Endothelial cell of umbilical vein (primary cell): ENCODE measurements at regions not wholly inside any gene's neighbourhood (a gene's known extent, or its start where the extent isn't known, plus 50 kb on each side); places are given as distances from the start of the nearest gene placed in this dataset.

Source experiments
- BruUV-seq: library from RNA; stranded (reverse); fragments of 400-500 nt; replicated peaks from 2 replicates; lab custom pipeline; 2021; lab: Mats Ljungman, UMichigan
- CTCF ChIA-PET: fragments of 300-600, 350-600 bp; sonication (Branson Sonifier 250); formaldehyde crosslinking; loops from one replicate; lab custom pipeline; 2021; ENCODE audit warnings: antibody characterized with exemption, inconsistent platforms; lab: Charles Lee
- POLR2A ChIA-PET: fragments of 300-600, 350-600 bp; sonication (Branson Sonifier 250); formaldehyde crosslinking; loops from one replicate; lab custom pipeline; 2021; ENCODE audit warnings: antibody characterized with exemption, inconsistent platforms; lab: Charles Lee
- DNase-seq: peaks from one replicate; pipeline ENCODE4 v3.0.0-alpha.2; 2011; ENCODE audit warnings: low read depth, low spot score
- FAIRE-seq: peaks from 2 replicates; lab custom pipeline; 2011; peaks lifted over from hg19 to GRCh38; lab: Jason Lieb, UNC
- H2AFZ ChIP-seq: 2 replicates; pipeline ENCODE4 v1.6.0; 2012; ENCODE audit warnings: low read depth, low read length, control low read depth, inconsistent platforms
- H3K27ac ChIP-seq: 2 replicates; pipeline ENCODE4 v1.5.1; 2011; ENCODE audit warnings: low read depth, mild to moderate bottlenecking, control low read depth, low read length, moderate library complexity; ENCODE audit not compliant: insufficient read depth
- H3K27me3 ChIP-seq, 2 experiments: 2 replicates each; pipeline versions ENCODE4 v1.6.0 to v1.6.1; 2011; ENCODE audit warnings: low read length in 2 of 2, mixed read lengths in 1 of 2; ENCODE audit not compliant: control insufficient read depth in 2 of 2, insufficient read depth in 2 of 2
- H3K36me3 ChIP-seq, 2 experiments: 2 replicates in 1 of 2; 3 replicates in 1 of 2; pipeline ENCODE4 v1.5.1; 2011; ENCODE audit warnings: low read length in 2 of 2, mild to moderate bottlenecking in 1 of 2, moderate library complexity in 1 of 2; ENCODE audit not compliant: control insufficient read depth in 2 of 2, insufficient read depth in 2 of 2; ENCODE audit errors: extremely low read depth in 1 of 2
- H3K4me1 ChIP-seq: 3 replicates; pipeline ENCODE4 v1.5.1; 2011; ENCODE audit warnings: mild to moderate bottlenecking, low read length; ENCODE audit not compliant: control insufficient read depth, insufficient read depth; ENCODE audit errors: extremely low read depth
- H3K4me2 ChIP-seq: 2 replicates; pipeline ENCODE4 v1.6.1; 2011; ENCODE audit warnings: low read length, control low read depth, mixed read lengths; ENCODE audit not compliant: insufficient read depth
- H3K4me3 ChIP-seq, 3 experiments: fragments of 200-600 bp in 1 of 3; sonication (generic), shearing (Covaris generic) in 1 of 3; replicated peaks in 1 of 3; 2 replicates each; pipeline ENCODE4 v1.5.1; 2011 to 2016; ENCODE audit warnings: control low read depth in 3 of 3, low read length in 3 of 3, mild to moderate bottlenecking in 2 of 3, inconsistent platforms in 1 of 3, low read depth in 1 of 3, moderate library complexity in 1 of 3; ENCODE audit not compliant: insufficient read depth in 1 of 3
- H3K79me2 ChIP-seq: 2 replicates; pipeline ENCODE4 v1.6.0; 2012; ENCODE audit warnings: low read length, inconsistent platforms; ENCODE audit not compliant: control insufficient read depth, insufficient read depth
- H3K9ac ChIP-seq: replicated peaks from 2 replicates; pipeline ENCODE3; 2011; ENCODE audit warnings: low read length, control low read depth; ENCODE audit not compliant: insufficient read depth; ENCODE audit errors: extremely low read depth
- H3K9me1 ChIP-seq: replicated peaks from 3 replicates; pipeline ENCODE4 v1.6.0; 2011; ENCODE audit warnings: mild to moderate bottlenecking, low read length; ENCODE audit not compliant: control insufficient read depth, insufficient read depth; ENCODE audit errors: extremely low read depth
- H3K9me3 ChIP-seq: replicated peaks from 2 replicates; pipeline ENCODE4 v1.5.1; 2012; ENCODE audit warnings: low read length, inconsistent platforms; ENCODE audit not compliant: control insufficient read depth, insufficient read depth
- H4K20me1 ChIP-seq: replicated peaks from 2 replicates; pipeline ENCODE3; 2011; ENCODE audit warnings: mild to moderate bottlenecking, low read length; ENCODE audit not compliant: control insufficient read depth, insufficient read depth; ENCODE audit errors: extremely low read depth
- CTCF ChIP-seq, 2 donors: IDR thresholded peaks; 1 replicate in 1 of 2; 2 replicates in 1 of 2; pipeline ENCODE4 v1.5.1; 2011; ENCODE audit warnings: low read length in 2 of 2, mild to moderate bottlenecking in 2 of 2, moderate library complexity in 2 of 2, control low read depth in 1 of 2, inconsistent platforms in 1 of 2, low read depth in 1 of 2; ENCODE audit not compliant: insufficient read depth in 1 of 2; ENCODE audit errors: extremely low read depth in 1 of 2
- EZH2 ChIP-seq: IDR thresholded peaks from 2 replicates; pipeline ENCODE4 v1.6.1; 2012; ENCODE audit warnings: borderline replicate concordance, low read depth, mild to moderate bottlenecking, moderate library complexity, low read length, inconsistent platforms; ENCODE audit not compliant: severe bottlenecking
- FOS ChIP-seq: IDR thresholded peaks from 2 replicates; pipeline ENCODE4 v1.6.1; 2011; ENCODE audit warnings: mild to moderate bottlenecking, low read length, moderate library complexity, borderline replicate concordance; ENCODE audit not compliant: insufficient read depth
- GATA2 ChIP-seq: IDR thresholded peaks from 2 replicates; pipeline ENCODE4 v1.7.0; 2011; ENCODE audit warnings: low read depth, mild to moderate bottlenecking, moderate library complexity, mixed read lengths, low read length; ENCODE audit not compliant: insufficient read length, insufficient read depth
- JUN ChIP-seq: IDR thresholded peaks from 2 replicates; pipeline ENCODE4 v1.6.1; 2011; ENCODE audit warnings: borderline replicate concordance, low read depth; ENCODE audit not compliant: insufficient read length, insufficient read depth
- MAX ChIP-seq: IDR thresholded peaks from 2 replicates; pipeline ENCODE4 v1.6.1; 2011; ENCODE audit not compliant: insufficient read depth, insufficient read length
- MYC ChIP-seq: IDR thresholded peaks from one replicate; pipeline ENCODE4 v1.6.1; 2011; ENCODE audit warnings: mild to moderate bottlenecking, low read depth, low read length
- POLR2A ChIP-seq: IDR thresholded peaks from 2 replicates; pipeline ENCODE4 v1.6.1; 2012; ENCODE audit warnings: low read depth, mild to moderate bottlenecking, control low read depth, low read length
- POLR2AphosphoS5 ChIP-seq: IDR thresholded peaks from 2 replicates; pipeline ENCODE4 v1.6.1; 2012; ENCODE audit warnings: low read depth, mild to moderate bottlenecking, control low read depth, low read length, moderate library complexity; ENCODE audit not compliant: insufficient read depth
- dilution Hi-C: fragments of 300-500 bp; cut with MboI; formaldehyde crosslinking; loops from one replicate; pipeline ENCODE4 v1.15.0; 2019; ENCODE audit warnings: low sequenced_read_pairs; ENCODE audit not compliant: extremely low pct_ligation_motif_present
- intact Hi-C: fragments of 100-400 bp; cut with micrococcal nuclease; formaldehyde crosslinking; loops from one replicate; pipeline ENCODE4 v1.10.0; 2022

- Histone ChIP-seq H4K20me1 (no peaks in the 10 kb centered on the region), H3K79me2 (no peaks in the 10 kb centered on the region), H3K4me1 (no peaks in the 10 kb centered on the region), H2AFZ (no peak overlapping the region), H3K9me3 (no peaks in the 10 kb centered on the region), H3K9ac (no peak overlapping the region), H3K4me2 (no peak overlapping the region), H3K4me3 (no peak overlapping the region), H3K36me3 (no peaks in the 10 kb centered on the region), H3K9me1 (no peaks in the 10 kb centered on the region), H3K27me3 (no peaks in the 10 kb centered on the region), H3K27ac (no peak overlapping the region)
- TF ChIP-seq GATA2 (no peak), JUN (no peak), CTCF (IDR thresholded peaks at IDR 0.05; ENCODE audit: extremely low read depth in 1 of 2, insufficient read depth in 1 of 2, low read depth in 1 of 2, low read length in 2 of 2) (no peak), FOS (no peak), MAX (no peak), EZH2 (no peak), POLR2AphosphoS5 (no peak), MYC (no peak), POLR2A (no peak)
- DNase-seq, result no peak
- BruUV-seq, result no TSS peak
- ChIA-PET CTCF (interaction anchor here (1.1 kb wide), 1 partner anchor 1346 kb away, joined by 4 read pairs; no protein-coding TSS in a partner anchor), POLR2A (no interaction called here)
- FAIRE-seq, result no peak
- dilution Hi-C loops, result no loop called here
- intact Hi-C loops, result loop anchor here (10.0 kb wide), 1 partner anchor 1192 kb away; no protein-coding TSS in a partner anchor
Measured at GRCh38 chr5:97422678-97423077, 239.6 kb upstream of the RIOK2 start.
